ENCODE measurements at regions not wholly inside any gene's neighbourhood (a gene's known extent, or its start where the extent isn't known, plus 50 kb on each side); places are given as distances from the start of the nearest gene placed in this dataset.

GRCh38 chr3:5633960-5634359, 446.5 kb downstream of the EDEM1 start:
- no peaks in the 10 kb centered on the region for H4K20me1 ChIP-seq (replicated peaks; ENCODE audit: control insufficient read depth, extremely low read depth, insufficient read depth, low read length)
- intact Hi-C loops (cut with micrococcal nuclease), result no loop called here
- ChIA-PET CTCF (no interaction called here), POLR2A (no interaction called here)
- H3K4me1 ChIP-seq (ENCODE audit: control insufficient read depth, extremely low read depth, insufficient read depth, low read length), result no peaks in the 10 kb centered on the region
- no peak overlapping the region for H3K27ac ChIP-seq (ENCODE audit: insufficient read depth, low read depth, low read length)
- no peaks in the 10 kb centered on the region for H3K79me2 ChIP-seq (ENCODE audit: control insufficient read depth, insufficient read depth, low read length)
- no peak overlapping the region for H3K4me2 ChIP-seq (ENCODE audit: insufficient read depth, low read length)
- DNase-seq (ENCODE audit: low read depth, low spot score) (no peak), FAIRE-seq (no peak)
- TF ChIP-seq MAX (IDR thresholded peaks at IDR 0.05; ENCODE audit: insufficient read depth, insufficient read length), result no peak
- H3K4me3 ChIP-seq (replicated peaks in 1 of 3; ENCODE audit: insufficient read depth in 1 of 3, low read depth in 1 of 3, low read length in 3 of 3), result no peak overlapping the region
- H3K36me3 ChIP-seq (ENCODE audit: control insufficient read depth in 2 of 2, extremely low read depth in 1 of 2, insufficient read depth in 2 of 2, low read length in 2 of 2), result no peaks in the 10 kb centered on the region
- H3K9me3 ChIP-seq (replicated peaks; ENCODE audit: control insufficient read depth, insufficient read depth, low read length), result peaks cover 2% of the 10 kb centered on the region
- no peak overlapping the region for H2AFZ ChIP-seq (ENCODE audit: low read depth, low read length)
- no peaks in the 10 kb centered on the region for H3K27me3 ChIP-seq (ENCODE audit: control insufficient read depth in 2 of 2, insufficient read depth in 2 of 2, low read length in 2 of 2)
- dilution Hi-C loops (cut with MboI; ENCODE audit: extremely low pct_ligation_motif_present, low sequenced_read_pairs), result no loop called here
- no peak overlapping the region for H3K9ac ChIP-seq (replicated peaks; ENCODE audit: extremely low read depth, insufficient read depth, low read length)
- no peaks in the 10 kb centered on the region for H3K9me1 ChIP-seq (replicated peaks; ENCODE audit: control insufficient read depth, extremely low read depth, insufficient read depth, low read length)
- no TSS peak for BruUV-seq (replicated peaks)

- Histone ChIP-seq H3K4me2 (ENCODE audit: insufficient read depth, low read length) (no peak overlapping the region), H3K27me3 (ENCODE audit: control insufficient read depth in 2 of 2, insufficient read depth in 2 of 2, low read length in 2 of 2) (no peaks in the 10 kb centered on the region), H3K4me3 (replicated peaks in 1 of 3; ENCODE audit: insufficient read depth in 1 of 3, low read depth in 1 of 3, low read length in 3 of 3) (no peak overlapping the region), H3K9ac (replicated peaks; ENCODE audit: extremely low read depth, insufficient read depth, low read length) (no peak overlapping the region), H3K27ac (ENCODE audit: insufficient read depth, low read depth, low read length) (no peak overlapping the region), H3K79me2 (ENCODE audit: control insufficient read depth, insufficient read depth, low read length) (no peaks in the 10 kb centered on the region), H3K9me1 (replicated peaks; ENCODE audit: control insufficient read depth, extremely low read depth, insufficient read depth, low read length) (no peaks in the 10 kb centered on the region), H3K4me1 (ENCODE audit: control insufficient read depth, extremely low read depth, insufficient read depth, low read length) (no peaks in the 10 kb centered on the region), H3K9me3 (replicated peaks; ENCODE audit: control insufficient read depth, insufficient read depth, low read length) (peaks cover 2% of the 10 kb centered on the region), H4K20me1 (replicated peaks; ENCODE audit: control insufficient read depth, extremely low read depth, insufficient read depth, low read length) (no peaks in the 10 kb centered on the region), H3K36me3 (ENCODE audit: control insufficient read depth in 2 of 2, extremely low read depth in 1 of 2, insufficient read depth in 2 of 2, low read length in 2 of 2) (no peaks in the 10 kb centered on the region), H2AFZ (ENCODE audit: low read depth, low read length) (no peak overlapping the region)
- DNase-seq (ENCODE audit: low read depth, low spot score), result no peak
- FAIRE-seq, result no peak
- intact Hi-C loops (cut with micrococcal nuclease) (no loop called here), dilution Hi-C loops (cut with MboI; ENCODE audit: extremely low pct_ligation_motif_present, low sequenced_read_pairs) (no loop called here)
- POLR2A ChIA-PET, result no interaction called here
- no TSS peak for BruUV-seq (replicated peaks)
- no peak for TF ChIP-seq CTCF (IDR thresholded peaks at IDR 0.05; ENCODE audit: extremely low read depth in 1 of 2, insufficient read depth in 1 of 2, low read depth in 1 of 2, low read length in 2 of 2)
- TF ChIP-seq MYC (IDR thresholded peaks at IDR 0.05; ENCODE audit: low read depth, low read length), result no peak
- no peak for TF ChIP-seq EZH2 (IDR thresholded peaks at IDR 0.05; ENCODE audit: borderline replicate concordance, low read depth, low read length, severe bottlenecking)
- no peak for TF ChIP-seq POLR2A (IDR thresholded peaks at IDR 0.05; ENCODE audit: low read depth, low read length)
- no peak for TF ChIP-seq POLR2AphosphoS5 (IDR thresholded peaks at IDR 0.05; ENCODE audit: insufficient read depth, low read depth, low read length)
- TF ChIP-seq MAX (IDR thresholded peaks at IDR 0.05; ENCODE audit: insufficient read depth, insufficient read length), result no peak
- CTCF ChIA-PET, result no interaction called here
Observed at GRCh38 chr3:5634411-5634810, 446.9 kb downstream of the EDEM1 start.

Measured in endothelial cell of umbilical vein (primary cell).